WTC11 (cell line): ENCODE measurements at regions not wholly inside any gene's neighbourhood (a gene's known extent, or its start where the extent isn't known, plus 50 kb on each side); places are given as distances from the start of the nearest gene placed in this dataset.

Experiments used
- CTCF ChIP-seq: fragments of 200-600 bp; IDR thresholded peaks from 2 replicates; pipeline ENCODE4 v1.8.0; 2022; ENCODE audit warnings: antibody characterized with exemption
- PRRX2 ChIP-seq: fragments of 250-450 bp; sonication (Bioruptor Pico); IDR thresholded peaks from 2 replicates; pipeline ENCODE4 v1.8.0; 2021; ENCODE audit warnings: mild to moderate bottlenecking
- TP53 ChIP-seq: sonication (generic); formaldehyde crosslinking; IDR thresholded peaks from 2 replicates; pipeline ENCODE4 v1.8.1; 2023; ENCODE audit warnings: mild to moderate bottlenecking, missing genetic modification reagents
- TF ChIP-seq, protein P1 (sequence below): sonication (generic); formaldehyde crosslinking; IDR thresholded peaks from 2 replicates; pipeline ENCODE4 v1.8.0; 2022; ENCODE audit warnings: mild to moderate bottlenecking, missing genetic modification reagents

DNA sequence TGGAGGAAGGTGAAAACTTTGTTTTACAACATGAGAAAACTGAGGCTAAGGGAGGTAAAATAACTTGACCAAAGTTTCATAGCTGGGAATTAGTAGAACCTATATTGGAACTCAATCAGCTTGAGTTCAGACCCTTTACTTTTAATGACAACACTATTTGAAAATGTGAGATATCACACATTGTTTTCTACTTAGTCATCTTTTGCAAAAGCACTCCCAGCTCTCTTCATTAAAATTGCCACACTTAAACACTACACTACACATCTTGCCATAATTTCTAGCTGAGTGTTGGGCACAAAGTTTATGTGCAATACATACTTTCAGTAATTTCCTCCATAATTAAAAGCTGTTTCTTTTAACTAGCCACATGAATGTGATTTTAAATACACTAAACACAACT lies 230.4 kb upstream of the DCBLD2 start:
- no peak for TF ChIP-seq TP53
- TF ChIP-seq, protein P1, sequence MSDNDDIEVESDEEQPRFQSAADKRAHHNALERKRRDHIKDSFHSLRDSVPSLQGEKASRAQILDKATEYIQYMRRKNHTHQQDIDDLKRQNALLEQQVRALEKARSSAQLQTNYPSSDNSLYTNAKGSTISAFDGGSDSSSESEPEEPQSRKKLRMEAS (CRISPR knock-in tag) = no peak
- no peak for TF ChIP-seq PRRX2 (CRISPR knock-in tag)
- no peak for TF ChIP-seq CTCF
